Body of pancreas (tissue), 4 donors: ENCODE measurements at regions not wholly inside any gene's neighbourhood (a gene's known extent, or its start where the extent isn't known, plus 50 kb on each side); places are given as distances from the start of the nearest gene placed in this dataset.

Experiments used
- ATAC-seq: fragments of 150-250 bp; one replicate; pipeline ENCODE4 v1.9.1; 2016
- DNase-seq, 4 donors: peaks; one replicate each; pipeline ENCODE4 v3.0.0-alpha.2; 2019
- H3K27ac ChIP-seq, 4 donors: fragments of 200-600 bp; sonication (generic); 1 replicate in 3 of 4; 2 replicates in 1 of 4; pipeline versions ENCODE4 v1.5.1 to v1.6.1; 2016 to 2019; ENCODE audit warnings: mild to moderate bottlenecking in 1 of 4, mixed read lengths in 1 of 4, moderate library complexity in 1 of 4
- H3K27me3 ChIP-seq, 2 donors: fragments of 200-600 bp; sonication (generic); one replicate each; pipeline ENCODE4 v1.6.0; 2016; ENCODE audit warnings: mild to moderate bottlenecking in 1 of 2
- H3K36me3 ChIP-seq, 2 donors: fragments of 200-600 bp; sonication (generic); replicated peaks in 1 of 2; 2 replicates each; pipeline ENCODE4 v1.5.1; 2016; ENCODE audit warnings: low read depth in 2 of 2; ENCODE audit not compliant: insufficient read depth in 1 of 2
- H3K4me1 ChIP-seq: fragments of 200-600 bp; sonication (generic); one replicate; pipeline ENCODE4 v1.6.0; 2016
- H3K4me3 ChIP-seq, 2 donors: fragments of 200-600 bp; sonication (generic); 1 replicate in 1 of 2; 2 replicates in 1 of 2; pipeline ENCODE4 v1.5.1; 2016 to 2019
- H3K9me3 ChIP-seq, 3 donors: fragments of 200-600 bp; sonication (generic); 1 replicate in 2 of 3; 2 replicates in 1 of 3; pipeline ENCODE4 v1.5.1; 2016
- POLR2A ChIP-seq, 3 donors: fragments of 450-650 bp; IDR thresholded peaks; one replicate each; pipeline ENCODE4 v1.6.1; 2016; ENCODE audit warnings: antibody characterized with exemption in 3 of 3, mild to moderate bottlenecking in 2 of 3
- WGBS, 2 donors: methylation state at CpG; one replicate each; pipeline ENCODE4 v1.1.5; 2017; 5-methylcytosine and 5-hydroxymethylcytosine counted together
- intact Hi-C: fragments of 100-400 bp; cut with DNase I; formaldehyde crosslinking; loops from one replicate; pipeline ENCODE4 v1.15.1; 2023
- TF ChIP-seq, protein P1 (sequence below), 7 experiments: fragments of 450-650 bp in 4 of 7; fragments of 200-600 bp in 3 of 7; sonication (generic) in 3 of 7; IDR thresholded peaks; one replicate each; pipeline ENCODE4 v1.5.1; 2016 to 2019; ENCODE audit warnings: antibody characterized with exemption in 7 of 7

DNA sequence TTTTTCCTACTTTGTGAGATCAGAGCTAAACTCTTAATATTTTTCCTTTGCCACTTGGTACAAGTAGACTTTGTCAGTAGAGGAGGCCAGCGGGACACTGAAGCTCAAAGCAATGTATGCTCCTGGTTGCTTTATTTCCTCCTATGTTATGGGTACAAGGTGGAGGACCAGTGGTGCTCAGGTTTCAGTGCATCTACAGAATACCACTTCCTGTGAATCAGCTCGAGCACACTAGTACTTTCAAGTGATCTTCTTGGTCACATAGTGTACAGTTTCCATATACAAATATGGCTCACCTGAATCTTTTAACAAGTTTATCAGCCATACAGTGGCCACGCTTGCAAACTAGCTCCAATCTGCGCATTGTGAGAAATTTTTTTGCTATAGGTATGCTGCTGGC, 1674.8 kb upstream of the TMEFF2 start:
- no peaks in the 10 kb centered on the region for H3K4me1 ChIP-seq
- no peaks in the 10 kb centered on the region for H3K9me3 ChIP-seq
- TF ChIP-seq, protein P1, sequence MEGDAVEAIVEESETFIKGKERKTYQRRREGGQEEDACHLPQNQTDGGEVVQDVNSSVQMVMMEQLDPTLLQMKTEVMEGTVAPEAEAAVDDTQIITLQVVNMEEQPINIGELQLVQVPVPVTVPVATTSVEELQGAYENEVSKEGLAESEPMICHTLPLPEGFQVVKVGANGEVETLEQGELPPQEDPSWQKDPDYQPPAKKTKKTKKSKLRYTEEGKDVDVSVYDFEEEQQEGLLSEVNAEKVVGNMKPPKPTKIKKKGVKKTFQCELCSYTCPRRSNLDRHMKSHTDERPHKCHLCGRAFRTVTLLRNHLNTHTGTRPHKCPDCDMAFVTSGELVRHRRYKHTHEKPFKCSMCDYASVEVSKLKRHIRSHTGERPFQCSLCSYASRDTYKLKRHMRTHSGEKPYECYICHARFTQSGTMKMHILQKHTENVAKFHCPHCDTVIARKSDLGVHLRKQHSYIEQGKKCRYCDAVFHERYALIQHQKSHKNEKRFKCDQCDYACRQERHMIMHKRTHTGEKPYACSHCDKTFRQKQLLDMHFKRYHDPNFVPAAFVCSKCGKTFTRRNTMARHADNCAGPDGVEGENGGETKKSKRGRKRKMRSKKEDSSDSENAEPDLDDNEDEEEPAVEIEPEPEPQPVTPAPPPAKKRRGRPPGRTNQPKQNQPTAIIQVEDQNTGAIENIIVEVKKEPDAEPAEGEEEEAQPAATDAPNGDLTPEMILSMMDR (IDR thresholded peaks at IDR 0.05), result no peak
- TF ChIP-seq POLR2A (IDR thresholded peaks at IDR 0.05), result no peak
- WGBS, 2 donors, result 22 to 25% methylated on average over 4 of the region's 4 CpGs
- ATAC-seq (no peak), DNase-seq (no peak)
- intact Hi-C loops, result no loop called here
- H3K36me3 ChIP-seq, result no peaks in the 10 kb centered on the region
- H3K4me3 ChIP-seq, result no peak overlapping the region
- no peak overlapping the region for H3K27ac ChIP-seq
- H3K27me3 ChIP-seq, result no peaks in the 10 kb centered on the region

DNA sequence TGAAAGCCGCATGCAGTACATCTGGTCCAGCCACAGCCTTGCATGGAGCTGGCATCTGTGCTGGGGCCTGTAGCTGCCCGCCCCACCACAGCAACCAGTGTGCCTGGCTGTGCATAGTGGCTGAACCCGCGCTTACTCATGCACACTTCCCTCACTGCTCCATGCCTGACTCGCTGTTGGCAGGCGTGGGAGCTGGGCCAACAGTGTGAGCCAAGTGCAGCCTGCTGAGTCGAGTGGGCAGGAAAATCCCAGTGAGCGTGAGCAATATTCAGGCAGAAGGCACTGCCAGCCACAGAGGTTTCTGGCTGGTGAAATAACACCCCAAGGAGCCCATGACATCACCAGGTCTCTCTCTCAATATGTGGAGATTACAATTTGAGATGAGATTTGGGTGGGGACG, 1674.1 kb upstream of the TMEFF2 start:
- Histone ChIP-seq H3K27ac (no peak overlapping the region), H3K27me3 (no peaks in the 10 kb centered on the region), H3K4me3 (no peak overlapping the region), H3K9me3 (no peaks in the 10 kb centered on the region), H3K36me3 (no peaks in the 10 kb centered on the region), H3K4me1 (no peaks in the 10 kb centered on the region)
- no peak for TF ChIP-seq POLR2A (IDR thresholded peaks at IDR 0.05)
- TF ChIP-seq, protein P1 (IDR thresholded peaks at IDR 0.05), result no peak
- no peak for DNase-seq
- intact Hi-C loops, result no loop called here
- ATAC-seq, result no peak
- 72 to 76% methylated on average over 9 of the region's 9 CpGs for WGBS, 2 donors

DNA sequence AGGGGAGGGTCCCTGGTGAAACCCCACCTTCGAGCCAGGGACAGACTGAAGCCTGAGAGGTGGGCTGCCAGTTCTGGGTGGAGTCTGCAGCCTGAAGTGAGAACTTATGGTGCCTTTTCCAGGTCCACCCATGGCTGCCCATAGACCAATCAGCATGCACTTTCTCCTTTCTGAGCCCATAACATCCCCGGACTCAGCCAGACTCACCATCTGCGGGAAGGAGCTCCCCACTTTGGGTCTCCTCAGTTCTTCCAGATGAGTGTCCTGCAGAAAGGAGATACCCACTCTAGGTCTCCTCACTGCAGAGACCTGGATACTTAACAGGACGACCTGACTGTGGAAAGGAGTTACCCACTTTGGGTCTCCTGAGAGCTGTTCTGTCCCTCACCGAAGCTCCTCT, 1673.4 kb upstream of the TMEFF2 start:
- H3K9me3 ChIP-seq, result no peaks in the 10 kb centered on the region
- ATAC-seq (no peak), DNase-seq (no peak)
- intact Hi-C loops, result no loop called here
- TF ChIP-seq, protein P1 (IDR thresholded peaks at IDR 0.05), result no peak
- TF ChIP-seq POLR2A (IDR thresholded peaks at IDR 0.05), result no peak
- no peaks in the 10 kb centered on the region for H3K27me3 ChIP-seq
- no peak overlapping the region for H3K4me3 ChIP-seq
- no peak overlapping the region for H3K27ac ChIP-seq
- no peaks in the 10 kb centered on the region for H3K4me1 ChIP-seq
- H3K36me3 ChIP-seq, result no peaks in the 10 kb centered on the region
- WGBS, 2 donors, result 58 to 60% methylated on average over 5 of the region's 5 CpGs

DNA sequence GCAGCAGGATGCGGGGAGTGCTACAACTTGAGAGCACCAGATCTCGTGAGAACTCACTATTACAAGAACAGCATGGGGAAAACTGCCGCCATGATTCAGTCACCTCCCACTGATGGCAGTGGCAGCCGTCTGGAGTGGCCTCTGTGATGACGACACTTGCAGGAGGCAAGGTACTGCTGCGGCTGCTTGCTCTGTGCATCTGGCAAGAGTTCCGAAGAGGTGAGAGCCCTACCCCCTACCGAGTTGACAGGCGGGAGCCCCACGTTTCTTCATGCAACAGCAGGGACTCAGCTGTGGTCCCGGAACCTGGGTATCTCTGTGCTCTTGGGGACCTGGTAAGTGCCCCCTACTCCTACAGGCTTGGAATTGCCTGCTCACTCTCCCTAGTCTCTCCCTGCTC, 1672.7 kb upstream of the TMEFF2 start:
- DNase-seq (no peak), ATAC-seq (no peak)
- Histone ChIP-seq H3K36me3 (no peaks in the 10 kb centered on the region), H3K9me3 (no peaks in the 10 kb centered on the region), H3K27me3 (no peaks in the 10 kb centered on the region), H3K4me1 (no peaks in the 10 kb centered on the region), H3K27ac (no peak overlapping the region), H3K4me3 (no peak overlapping the region)
- TF ChIP-seq, protein P1 (IDR thresholded peaks at IDR 0.05), result no peak
- TF ChIP-seq POLR2A (IDR thresholded peaks at IDR 0.05), result no peak
- 76 to 86% methylated on average over 10 to 11 of the region's 11 CpGs for WGBS, 2 donors
- intact Hi-C loops, result no loop called here

DNA sequence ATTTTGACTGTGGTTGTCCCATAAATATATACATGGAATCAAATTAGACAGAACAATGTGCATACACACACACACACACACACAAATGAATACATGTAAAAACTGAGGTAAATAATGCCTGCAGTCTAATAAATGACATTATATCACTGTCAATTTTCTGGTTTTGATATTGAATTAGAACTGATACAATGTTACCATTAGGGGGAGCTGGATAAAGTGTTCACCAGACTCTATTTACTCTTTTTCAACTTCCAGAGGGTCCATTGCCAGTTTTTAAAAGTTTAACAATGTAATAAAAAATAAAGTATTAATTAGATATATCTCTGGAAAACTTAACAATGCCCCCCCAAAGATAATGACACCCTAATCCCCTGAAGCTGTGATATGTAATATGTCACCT, 1666.8 kb upstream of the TMEFF2 start:
- no peak for DNase-seq
- Histone ChIP-seq H3K36me3 (no peaks in the 10 kb centered on the region), H3K9me3 (no peaks in the 10 kb centered on the region), H3K4me3 (no peak overlapping the region), H3K27ac (no peak overlapping the region), H3K4me1 (no peaks in the 10 kb centered on the region), H3K27me3 (no peaks in the 10 kb centered on the region)
- TF ChIP-seq POLR2A (IDR thresholded peaks at IDR 0.05), result no peak
- TF ChIP-seq, protein P1 (IDR thresholded peaks at IDR 0.05), result no peak
- intact Hi-C loops, result no loop called here
- no peak for ATAC-seq
